ENCODE measurements at regions not wholly inside any gene's neighbourhood (a gene's known extent, or its start where the extent isn't known, plus 50 kb on each side); places are given as distances from the start of the nearest gene placed in this dataset.
"Not testable (repeated sequence)": the region's sequence is repeated elsewhere in the genome, so short reads cannot be mapped to it uniquely, and the experiment has no call there.

DNA sequence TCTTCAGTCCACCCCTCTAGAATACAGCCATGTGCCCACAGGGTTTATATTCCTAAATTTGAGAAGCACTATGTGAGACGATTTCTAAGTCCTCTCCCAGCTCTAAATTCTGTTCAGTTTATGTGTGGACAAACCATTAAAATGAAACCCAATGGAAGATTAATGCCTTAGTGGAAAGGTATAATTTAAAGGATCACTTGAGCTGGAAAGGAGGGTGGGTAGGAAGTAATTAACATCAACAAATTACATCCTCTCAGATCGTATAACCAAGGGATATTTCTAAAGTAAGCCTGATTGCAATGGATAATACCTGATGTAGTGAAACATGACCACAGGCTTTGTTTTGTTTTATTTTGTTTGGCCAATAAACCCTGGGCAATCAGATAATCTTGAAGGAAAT lies 511.0 kb upstream of the COBL start:
- no peak overlapping the region for H3K4me3 ChIP-seq (ENCODE audit: low read depth, low read length)

DNA sequence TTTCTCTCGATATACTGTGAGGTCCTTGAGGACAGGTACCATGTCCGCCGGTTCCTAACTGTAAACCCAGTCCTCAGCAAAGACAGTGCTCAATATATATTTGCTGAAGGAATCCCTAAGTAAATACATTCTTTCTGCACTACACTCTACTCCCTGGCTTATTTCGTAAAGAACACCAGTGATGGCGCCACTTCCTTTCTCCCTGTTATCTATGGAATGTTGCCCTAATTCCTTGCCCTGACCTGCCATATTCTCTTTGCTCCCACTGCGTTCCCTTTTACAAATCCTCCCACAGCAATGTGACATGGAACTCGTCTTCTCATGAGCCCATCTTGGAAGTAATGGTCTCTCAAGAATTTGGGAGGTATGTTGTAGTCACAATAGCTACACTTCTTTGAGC lies 507.4 kb upstream of the COBL start:
- TF ChIP-seq, protein P1, sequence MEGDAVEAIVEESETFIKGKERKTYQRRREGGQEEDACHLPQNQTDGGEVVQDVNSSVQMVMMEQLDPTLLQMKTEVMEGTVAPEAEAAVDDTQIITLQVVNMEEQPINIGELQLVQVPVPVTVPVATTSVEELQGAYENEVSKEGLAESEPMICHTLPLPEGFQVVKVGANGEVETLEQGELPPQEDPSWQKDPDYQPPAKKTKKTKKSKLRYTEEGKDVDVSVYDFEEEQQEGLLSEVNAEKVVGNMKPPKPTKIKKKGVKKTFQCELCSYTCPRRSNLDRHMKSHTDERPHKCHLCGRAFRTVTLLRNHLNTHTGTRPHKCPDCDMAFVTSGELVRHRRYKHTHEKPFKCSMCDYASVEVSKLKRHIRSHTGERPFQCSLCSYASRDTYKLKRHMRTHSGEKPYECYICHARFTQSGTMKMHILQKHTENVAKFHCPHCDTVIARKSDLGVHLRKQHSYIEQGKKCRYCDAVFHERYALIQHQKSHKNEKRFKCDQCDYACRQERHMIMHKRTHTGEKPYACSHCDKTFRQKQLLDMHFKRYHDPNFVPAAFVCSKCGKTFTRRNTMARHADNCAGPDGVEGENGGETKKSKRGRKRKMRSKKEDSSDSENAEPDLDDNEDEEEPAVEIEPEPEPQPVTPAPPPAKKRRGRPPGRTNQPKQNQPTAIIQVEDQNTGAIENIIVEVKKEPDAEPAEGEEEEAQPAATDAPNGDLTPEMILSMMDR (IDR thresholded peaks at IDR 0.05; ENCODE audit: low read depth, low read length): no peak
- H3K4me3 ChIP-seq (ENCODE audit: low read depth, low read length): no peak overlapping the region

More for the DNA sequence above, 511.0 kb upstream of the COBL start:
- TF ChIP-seq, protein P1 (IDR thresholded peaks at IDR 0.05; ENCODE audit: low read depth, low read length): no peak

DNA sequence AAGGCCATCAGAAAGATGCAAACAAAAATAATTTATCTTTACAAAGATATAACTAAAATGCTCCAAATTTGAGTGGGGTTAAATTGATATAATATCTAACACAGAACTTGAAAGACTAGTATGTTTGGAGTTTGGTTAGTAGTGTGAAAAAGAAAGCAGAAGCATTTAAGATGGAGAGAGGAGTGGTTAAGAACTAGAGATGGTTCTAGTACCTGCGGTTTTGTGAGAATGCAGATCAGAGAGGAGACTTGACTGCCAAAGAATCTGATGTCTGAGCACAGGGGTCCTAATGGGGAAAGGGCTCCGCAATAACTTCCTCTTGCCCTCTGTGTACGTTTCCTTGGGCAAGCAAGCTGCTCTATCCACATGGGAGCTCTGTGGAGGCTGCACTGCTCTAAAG lies 506.8 kb upstream of the COBL start:
- TF ChIP-seq, protein P1 (IDR thresholded peaks at IDR 0.05; ENCODE audit: low read depth, low read length): no peak
- H3K4me3 ChIP-seq (ENCODE audit: low read depth, low read length): no peak overlapping the region

DNA sequence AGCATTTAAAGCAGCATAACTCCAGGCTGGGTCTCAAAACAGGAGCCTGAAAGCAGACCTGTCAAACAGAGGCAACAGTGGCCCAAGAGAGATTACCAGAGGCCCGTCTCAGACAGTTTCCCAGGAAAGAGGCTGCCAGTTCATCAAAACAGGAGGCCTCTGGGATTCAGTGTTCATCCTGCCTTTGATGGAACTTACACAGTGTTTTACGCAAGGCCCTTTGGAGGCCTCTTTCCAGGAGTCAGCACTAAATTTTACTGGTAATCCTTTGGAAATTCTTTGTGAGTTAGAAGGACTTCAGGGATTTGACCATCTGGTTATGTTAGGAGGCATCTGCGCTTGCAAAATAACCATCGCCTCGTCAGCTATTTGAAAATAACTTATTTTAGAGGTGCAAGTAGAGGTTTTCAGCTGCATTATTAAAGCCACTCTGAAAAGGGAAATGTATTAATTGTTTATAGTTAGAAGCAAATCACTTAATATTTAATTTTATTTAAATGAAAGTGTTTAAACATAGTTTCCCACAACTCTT lies 501.2 kb upstream of the COBL start:
- TF ChIP-seq, protein P1 (IDR thresholded peaks at IDR 0.05; ENCODE audit: low read depth, low read length): no peak
- no peak overlapping the region for H3K4me3 ChIP-seq (ENCODE audit: low read depth, low read length)

DNA sequence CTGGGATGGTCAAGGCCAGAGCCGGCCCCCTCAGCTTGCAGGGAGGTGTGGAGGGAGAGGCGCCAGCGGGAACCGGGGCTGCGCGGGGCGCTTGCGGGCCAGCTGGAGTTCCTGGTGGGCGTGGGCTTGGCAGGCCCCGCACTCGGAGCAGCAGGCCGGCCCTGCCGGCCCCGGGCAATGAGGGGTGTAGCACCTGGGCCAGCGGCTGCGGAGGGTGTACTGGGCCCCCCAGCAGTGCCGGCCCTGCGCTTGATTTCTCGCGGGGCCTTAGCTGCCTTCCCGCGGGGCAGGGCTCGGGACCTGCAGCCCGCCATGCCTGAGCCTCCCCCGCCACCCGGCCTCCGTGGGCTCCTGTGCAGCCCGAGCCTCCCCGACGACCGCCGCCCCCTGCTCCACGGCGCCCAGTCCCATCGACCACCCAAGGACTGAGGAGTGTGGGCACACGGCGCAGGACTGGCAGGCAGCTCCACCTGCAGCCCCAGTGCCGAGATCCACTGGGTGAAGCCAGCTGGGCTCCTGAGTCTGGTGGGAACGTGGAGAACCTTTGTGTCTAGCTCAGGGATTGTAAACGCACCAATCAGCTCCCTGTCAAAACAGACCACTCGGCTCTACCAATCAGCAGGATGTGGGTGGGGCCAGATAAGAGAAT lies 489.3 kb upstream of the COBL start:
- H3K4me3 ChIP-seq (ENCODE audit: low read depth, low read length): not testable (repeated sequence)

DNA sequence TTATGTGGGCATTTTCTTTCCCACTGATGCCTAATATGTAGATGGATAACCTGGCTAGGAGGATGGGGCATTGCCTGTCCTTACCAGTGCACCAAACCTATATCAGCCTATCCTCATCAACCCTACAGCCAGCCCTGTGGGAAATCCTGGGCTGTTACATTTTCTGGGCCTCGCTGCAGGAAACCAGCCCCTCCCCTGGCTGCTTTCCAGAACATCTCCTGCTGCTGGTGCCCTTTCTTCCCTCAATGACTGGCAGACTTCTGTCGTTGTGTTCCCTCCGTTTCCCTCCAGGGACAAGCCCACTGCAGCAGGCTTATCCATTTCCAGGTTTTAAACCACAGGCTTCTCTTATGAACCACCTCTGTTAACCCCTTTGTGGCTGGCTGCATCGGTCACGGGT lies 486.1 kb upstream of the COBL start:
- TF ChIP-seq, protein P1 (IDR thresholded peaks at IDR 0.05; ENCODE audit: low read depth, low read length): no peak
- H3K4me3 ChIP-seq (ENCODE audit: low read depth, low read length): no peak overlapping the region

DNA sequence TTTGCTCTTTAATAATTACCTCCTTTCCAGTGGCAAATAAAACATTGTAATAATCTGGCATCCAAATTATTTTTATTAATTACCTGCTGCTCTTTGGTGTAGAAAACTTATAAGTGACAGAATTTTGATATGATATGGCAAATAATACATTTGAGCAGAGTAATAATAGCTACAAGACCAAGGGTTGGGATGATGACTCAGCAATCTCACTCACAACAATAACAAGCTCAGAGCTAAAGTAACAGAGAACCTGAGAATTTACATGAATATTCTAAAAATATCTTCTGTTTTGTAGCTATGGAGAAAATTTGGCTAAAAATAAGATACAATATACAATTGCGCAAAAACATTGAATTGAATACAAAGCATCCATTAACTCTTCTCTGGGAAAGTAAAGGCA lies 480.8 kb upstream of the COBL start:
- no peak overlapping the region for H3K4me3 ChIP-seq (ENCODE audit: low read depth, low read length)
- TF ChIP-seq, protein P1 (IDR thresholded peaks at IDR 0.05; ENCODE audit: low read depth, low read length): no peak

DNA sequence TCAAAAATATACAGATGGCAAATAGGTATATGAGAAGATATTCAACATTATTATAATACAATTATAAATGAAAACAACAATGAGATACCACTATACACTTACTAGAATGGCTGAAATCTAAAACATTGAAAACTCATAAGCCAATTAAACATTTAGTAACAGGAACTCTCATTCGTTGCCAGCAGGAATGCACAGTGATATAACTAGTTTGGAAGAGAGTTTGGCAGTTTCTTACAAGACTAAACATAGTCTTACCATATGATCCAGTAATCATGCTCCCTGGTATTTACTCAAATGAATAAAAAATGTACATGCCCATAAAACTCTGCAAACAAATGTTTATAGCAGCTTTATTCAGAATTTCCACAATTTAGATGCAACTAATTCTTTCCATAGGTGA lies 476.2 kb upstream of the COBL start:
- TF ChIP-seq, protein P1 (IDR thresholded peaks at IDR 0.05; ENCODE audit: low read depth, low read length): no peak

More for the DNA sequence above, 476.2 kb upstream of the COBL start:
- H3K4me3 ChIP-seq (ENCODE audit: low read depth, low read length): no peak overlapping the region
